Peyer's patch (tissue), 4 donors: ENCODE measurements at regions not wholly inside any gene's neighbourhood (a gene's known extent, or its start where the extent isn't known, plus 50 kb on each side); places are given as distances from the start of the nearest gene placed in this dataset.

Experiments
- CTCF ChIP-seq, 6 experiments: fragments of 450-650 bp in 4 of 6; fragments of 200-600 bp in 2 of 6; sonication (generic) in 1 of 6; IDR thresholded peaks; one replicate each; pipeline ENCODE4 v1.5.1; 2017 to 2019; ENCODE audit warnings: antibody characterized with exemption in 6 of 6, mild to moderate bottlenecking in 3 of 6, moderate library complexity in 1 of 6
- POLR2A ChIP-seq, 2 donors: fragments of 450-650 bp; IDR thresholded peaks; one replicate each; pipeline ENCODE4 v1.5.1; 2017; ENCODE audit warnings: antibody characterized with exemption in 2 of 2, mild to moderate bottlenecking in 2 of 2, moderate library complexity in 2 of 2

DNA sequence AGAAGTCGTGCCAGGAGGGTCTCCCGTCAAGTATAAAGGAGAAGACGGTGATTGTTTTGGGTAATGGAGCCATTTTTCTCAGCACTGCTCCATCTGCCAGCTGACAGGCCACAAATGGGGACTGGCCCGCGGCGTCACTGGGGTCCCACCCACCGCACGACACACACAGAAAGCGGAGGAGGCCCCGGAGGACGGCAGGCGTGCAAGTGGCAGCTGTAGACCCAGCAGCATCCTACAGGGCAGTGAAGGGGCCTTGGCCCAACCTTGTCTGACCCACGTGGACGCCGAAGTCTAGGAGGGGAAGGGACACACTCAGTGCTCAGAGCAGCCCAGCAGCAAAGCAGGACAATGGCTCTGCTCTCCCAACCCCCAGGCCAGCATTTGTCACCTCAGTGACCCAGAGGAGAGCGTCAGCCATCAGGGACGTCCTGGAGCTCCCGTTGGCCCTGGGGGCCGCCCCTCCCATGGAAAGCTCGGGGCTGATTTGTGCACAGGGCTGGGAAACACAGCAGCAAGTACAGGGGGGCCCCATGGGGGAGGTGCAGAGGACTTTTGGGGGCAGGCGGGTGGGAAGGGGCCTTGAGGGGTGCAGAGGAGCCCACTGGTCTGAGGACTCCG is 644.4 kb downstream of the BRD1 start:
- TF ChIP-seq CTCF (IDR thresholded peaks at IDR 0.05), result no peak
- no peak for TF ChIP-seq POLR2A (IDR thresholded peaks at IDR 0.05)
